DND-41 (cell line): ENCODE measurements at regions not wholly inside any gene's neighbourhood (a gene's known extent, or its start where the extent isn't known, plus 50 kb on each side); places are given as distances from the start of the nearest gene placed in this dataset.

Source experiments
- ATAC-seq: fragments of 200-7000 bp; cut with Tn5 transposase; 3 replicates; pipeline ENCODE4 v1.9.1; 2021; ENCODE audit warnings: low read depth; ENCODE audit not compliant: insufficient read depth
- DNase-seq: peaks from one replicate; pipeline ENCODE4 v3.0.0-alpha.2; 2020
- H2AFZ ChIP-seq: 2 replicates; pipeline ENCODE4 v1.6.0; 2012; ENCODE audit warnings: low read depth, low read length
- H3K27ac ChIP-seq: 2 replicates; pipeline ENCODE4 v1.5.1; 2012; ENCODE audit warnings: low read length, inconsistent platforms
- H3K27me3 ChIP-seq: fragments of 200-600 bp; sonication (generic); 2 replicates; pipeline ENCODE4 v1.6.0; 2012; ENCODE audit warnings: low read length, mild to moderate bottlenecking, inconsistent platforms; ENCODE audit not compliant: insufficient read depth, poor library complexity
- H3K36me3 ChIP-seq: 2 replicates; pipeline ENCODE4 v1.5.1; 2012; ENCODE audit warnings: low read length, inconsistent platforms; ENCODE audit not compliant: insufficient read depth
- H3K4me1 ChIP-seq: 2 replicates; pipeline ENCODE4 v1.5.1; 2012; ENCODE audit warnings: mild to moderate bottlenecking, low read length; ENCODE audit not compliant: insufficient read depth
- H3K4me2 ChIP-seq: 2 replicates; pipeline ENCODE4 v1.6.0; 2012; ENCODE audit warnings: mild to moderate bottlenecking, moderate library complexity, low read length, inconsistent platforms; ENCODE audit not compliant: insufficient read depth
- H3K4me3 ChIP-seq, 2 experiments: fragments of 200-600 bp in 1 of 2; shearing (Covaris generic) in 1 of 2; 2 replicates each; pipeline ENCODE4 v1.5.1; 2012 to 2016; ENCODE audit warnings: inconsistent platforms in 2 of 2, low read length in 2 of 2, mild to moderate bottlenecking in 2 of 2, low read depth in 1 of 2, moderate library complexity in 1 of 2
- H3K79me2 ChIP-seq: 2 replicates; pipeline ENCODE4 v1.6.0; 2012; ENCODE audit warnings: low read length, inconsistent platforms; ENCODE audit not compliant: insufficient read depth
- H3K9ac ChIP-seq: 2 replicates; pipeline ENCODE4 v1.6.0; 2012; ENCODE audit warnings: low read depth, mild to moderate bottlenecking, inconsistent platforms, low read length, moderate library complexity
- H3K9me3 ChIP-seq: 2 replicates; pipeline ENCODE4 v1.5.1; 2012; ENCODE audit warnings: low read length, moderate library complexity, mild to moderate bottlenecking, inconsistent platforms; ENCODE audit not compliant: insufficient read depth, severe bottlenecking
- H4K20me1 ChIP-seq: 2 replicates; pipeline ENCODE4 v1.6.0; 2012; ENCODE audit warnings: low read length; ENCODE audit not compliant: insufficient read depth
- CTCF ChIP-seq: IDR thresholded peaks from 2 replicates; pipeline ENCODE4 v1.5.1; 2012; ENCODE audit warnings: borderline replicate concordance, low read length, moderate library complexity, mild to moderate bottlenecking; ENCODE audit not compliant: poor library complexity, severe bottlenecking; ENCODE audit errors: extremely low read depth
- EZH2 ChIP-seq: IDR thresholded peaks from 3 replicates; pipeline ENCODE4 v1.6.1; 2012; ENCODE audit warnings: borderline replicate concordance, low read depth, mild to moderate bottlenecking, moderate library complexity, low read length, inconsistent platforms; ENCODE audit not compliant: severe bottlenecking

DNA sequence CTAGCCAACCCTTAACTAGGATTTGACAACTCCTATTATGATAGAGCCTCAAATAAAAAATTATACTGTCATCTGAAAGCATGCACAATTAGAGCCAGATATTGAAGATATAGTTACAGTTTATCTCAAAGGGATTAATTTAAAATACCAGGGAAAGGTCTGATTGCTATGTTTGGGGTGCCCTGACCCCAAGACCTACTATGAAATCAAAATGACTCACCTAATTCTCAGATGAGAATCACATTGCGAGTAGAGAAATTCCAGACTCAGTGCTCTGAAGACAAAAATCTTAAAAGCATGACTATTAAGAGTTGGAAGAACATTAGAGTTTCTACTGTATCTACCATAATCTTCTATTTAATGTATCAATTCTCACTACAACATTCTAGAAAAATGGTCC lies 297.1 kb downstream of the AHR start:
- ATAC-seq, result no peak
- DNase-seq, result no peak
- H3K9ac ChIP-seq, result no peak overlapping the region
- H3K4me1 ChIP-seq, result no peaks in the 10 kb centered on the region
- no peak overlapping the region for H2AFZ ChIP-seq
- no peaks in the 10 kb centered on the region for H3K79me2 ChIP-seq
- no peaks in the 10 kb centered on the region for H3K36me3 ChIP-seq
- no peak overlapping the region for H3K27ac ChIP-seq
- H3K4me3 ChIP-seq, result no peak overlapping the region
- TF ChIP-seq EZH2 (no peak), CTCF (no peak)
- no peaks in the 10 kb centered on the region for H4K20me1 ChIP-seq
- H3K27me3 ChIP-seq, result no peaks in the 10 kb centered on the region
- H3K4me2 ChIP-seq, result no peak overlapping the region
- no peaks in the 10 kb centered on the region for H3K9me3 ChIP-seq

- H3K36me3 ChIP-seq, result no peaks in the 10 kb centered on the region
- no peaks in the 10 kb centered on the region for H3K27me3 ChIP-seq
- no peak overlapping the region for H3K27ac ChIP-seq
- no peak overlapping the region for H2AFZ ChIP-seq
- H3K79me2 ChIP-seq, result no peaks in the 10 kb centered on the region
- no peaks in the 10 kb centered on the region for H3K4me1 ChIP-seq
- no peak overlapping the region for H3K4me2 ChIP-seq
- no peak overlapping the region for H3K9ac ChIP-seq
- no peak for TF ChIP-seq CTCF
- no peak for TF ChIP-seq EZH2
- ATAC-seq (no peak), DNase-seq (no peak)
- no peaks in the 10 kb centered on the region for H4K20me1 ChIP-seq
- no peak overlapping the region for H3K4me3 ChIP-seq
- H3K9me3 ChIP-seq, result no peaks in the 10 kb centered on the region
Measured at GRCh38 chr7:17598305-17598704, 299.9 kb downstream of the AHR start.

- H3K9me3 ChIP-seq, result no peaks in the 10 kb centered on the region
- H3K79me2 ChIP-seq, result no peaks in the 10 kb centered on the region
- no peak overlapping the region for H2AFZ ChIP-seq
- DNase-seq (no peak), ATAC-seq (no peak)
- no peaks in the 10 kb centered on the region for H4K20me1 ChIP-seq
- H3K4me3 ChIP-seq, result no peak overlapping the region
- H3K36me3 ChIP-seq, result no peaks in the 10 kb centered on the region
- TF ChIP-seq CTCF (no peak), EZH2 (no peak)
- H3K9ac ChIP-seq, result no peak overlapping the region
- H3K27ac ChIP-seq, result no peak overlapping the region
- no peaks in the 10 kb centered on the region for H3K27me3 ChIP-seq
- no peaks in the 10 kb centered on the region for H3K4me1 ChIP-seq
- H3K4me2 ChIP-seq, result no peak overlapping the region
Measured at GRCh38 chr7:17598846-17599245, 300.4 kb downstream of the AHR start.

DNA sequence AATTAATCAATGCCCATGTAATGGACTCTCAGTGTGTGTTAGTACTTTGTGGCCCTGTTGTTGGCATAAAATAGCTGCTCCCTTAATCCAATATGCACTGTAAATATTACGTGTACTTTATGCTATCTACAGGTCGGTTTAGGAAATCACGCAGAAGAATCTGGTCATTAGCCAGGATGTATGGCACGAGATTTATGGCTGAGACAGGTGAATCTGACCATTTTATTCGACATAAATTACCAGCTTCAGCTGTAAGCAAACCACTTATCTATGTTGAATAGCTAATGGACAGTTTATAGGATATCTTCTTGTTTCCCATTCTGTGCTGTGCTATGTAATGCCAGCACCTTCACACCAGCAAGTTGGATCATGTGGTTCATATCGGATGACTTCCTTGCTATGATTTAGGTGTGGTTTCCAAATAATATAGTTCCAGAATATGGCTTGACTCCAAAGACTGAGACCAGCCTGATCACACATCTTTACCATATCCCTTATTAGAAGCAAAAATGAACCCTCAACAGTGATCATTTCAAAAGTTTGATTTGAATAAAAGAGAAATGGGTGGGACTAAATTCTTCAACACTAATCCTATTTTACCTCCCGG lies 301.4 kb downstream of the AHR start:
- Histone ChIP-seq H3K9ac (no peak overlapping the region), H3K36me3 (no peaks in the 10 kb centered on the region), H4K20me1 (no peaks in the 10 kb centered on the region), H3K4me2 (no peak overlapping the region), H3K9me3 (no peaks in the 10 kb centered on the region), H3K4me1 (no peaks in the 10 kb centered on the region), H3K4me3 (no peak overlapping the region), H3K27ac (no peak overlapping the region), H3K27me3 (no peaks in the 10 kb centered on the region), H2AFZ (no peak overlapping the region), H3K79me2 (no peaks in the 10 kb centered on the region)
- ATAC-seq (no peak), DNase-seq (no peak)
- TF ChIP-seq CTCF (no peak), EZH2 (no peak)
